NCI-H2196 treated with DMSO at 0.1 percent for 48 hours (cell line): ENCODE measurements at regions not wholly inside any gene's neighbourhood (a gene's known extent, or its start where the extent isn't known, plus 50 kb on each side); places are given as distances from the start of the nearest gene placed in this dataset.
"Not testable (repeated sequence)": the region's sequence is repeated elsewhere in the genome, so short reads cannot be mapped to it uniquely, and the experiment has no call there.

Source experiments
- DNase-seq: peaks from one replicate; lab custom pipeline; 2025; ENCODE audit not compliant: unreplicated experiment; lab: John Stamatoyannopoulos, UW

- no peak for DNase-seq
Measured at GRCh38 chr6:125586605-125587004, 162.8 kb upstream of the HEY2 start.

DNA sequence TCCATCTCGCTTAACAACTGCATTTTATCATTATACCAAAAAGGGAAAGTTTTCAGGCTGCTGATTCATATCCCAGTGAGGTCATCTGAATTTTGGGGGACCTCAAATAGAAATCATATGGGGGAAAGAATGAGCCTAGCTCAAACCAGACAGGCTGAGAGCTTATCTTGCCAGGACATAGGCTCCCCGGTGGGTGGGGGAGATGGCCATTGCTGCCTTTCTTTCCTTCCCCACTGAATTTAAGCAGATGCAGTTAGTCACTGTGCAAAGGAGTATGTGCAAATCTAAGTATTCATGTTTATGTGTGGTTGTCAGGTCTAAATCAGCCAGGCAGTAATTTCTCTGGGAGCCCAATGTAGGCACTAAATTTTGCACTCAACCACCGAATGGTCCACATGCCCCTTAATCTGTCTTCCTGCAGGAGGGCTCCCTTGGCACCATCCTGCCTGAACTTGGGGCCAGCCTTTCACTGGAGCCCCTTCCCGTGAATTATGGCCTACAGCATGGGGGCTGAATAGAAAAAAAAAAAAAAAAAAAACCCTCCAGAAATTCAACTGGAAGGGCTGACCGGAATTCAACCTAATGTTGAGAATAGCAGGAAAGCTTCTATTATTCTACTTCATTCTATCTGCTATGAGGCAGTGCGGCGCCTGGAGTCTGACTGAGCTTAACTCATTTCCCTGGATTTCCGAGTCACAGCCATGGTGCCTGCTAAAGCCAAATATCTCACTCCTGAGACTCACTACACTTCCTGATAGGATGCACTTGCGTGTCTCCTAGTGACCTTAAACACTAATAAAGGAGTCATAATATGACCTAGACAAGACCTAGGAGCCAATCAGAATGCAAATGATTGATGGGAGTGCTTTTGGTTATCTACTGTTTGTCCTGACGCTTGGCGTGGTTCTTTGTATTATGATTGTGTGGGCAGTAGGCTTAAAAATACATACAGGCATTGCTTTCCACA lies 161.5 kb upstream of the HEY2 start:
- DNase-seq, result no peak

- DNase-seq, result not testable (repeated sequence)
Measured at GRCh38 chr6:125591796-125592195, 157.6 kb upstream of the HEY2 start.

GRCh38 chr6:125593746-125594145 lies 155.7 kb upstream of the HEY2 start:
- DNase-seq, result no peak

DNA sequence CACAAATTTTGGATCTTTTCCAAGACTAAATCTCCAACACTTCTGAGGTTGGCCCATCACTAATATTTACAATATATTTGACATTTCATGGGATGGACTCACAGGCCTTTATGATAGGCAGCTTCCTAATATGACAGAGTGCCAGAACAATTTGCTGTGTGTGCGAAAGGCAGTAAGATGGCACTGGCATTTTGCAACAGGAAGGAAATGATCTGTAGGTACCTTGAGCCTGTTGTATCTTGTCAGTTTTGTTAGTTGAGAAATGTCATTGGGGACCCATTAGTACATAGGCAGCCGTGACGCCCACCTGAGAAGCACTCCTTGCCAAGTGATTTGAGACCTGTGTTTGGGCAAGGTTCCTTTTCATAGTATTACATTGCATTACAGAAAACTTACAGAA lies 153.4 kb upstream of the HEY2 start:
- DNase-seq, result no peak

GRCh38 chr6:125597411-125598253 lies 151.8 kb upstream of the HEY2 start:
- peak; percentile 39 for DNase-seq

- peak; percentile 60 for DNase-seq
Measured at GRCh38 chr6:125598422-125598821, 151.0 kb upstream of the HEY2 start.

- no peak for DNase-seq
Measured at GRCh38 chr6:125604257-125604656, 145.2 kb upstream of the HEY2 start.

DNA sequence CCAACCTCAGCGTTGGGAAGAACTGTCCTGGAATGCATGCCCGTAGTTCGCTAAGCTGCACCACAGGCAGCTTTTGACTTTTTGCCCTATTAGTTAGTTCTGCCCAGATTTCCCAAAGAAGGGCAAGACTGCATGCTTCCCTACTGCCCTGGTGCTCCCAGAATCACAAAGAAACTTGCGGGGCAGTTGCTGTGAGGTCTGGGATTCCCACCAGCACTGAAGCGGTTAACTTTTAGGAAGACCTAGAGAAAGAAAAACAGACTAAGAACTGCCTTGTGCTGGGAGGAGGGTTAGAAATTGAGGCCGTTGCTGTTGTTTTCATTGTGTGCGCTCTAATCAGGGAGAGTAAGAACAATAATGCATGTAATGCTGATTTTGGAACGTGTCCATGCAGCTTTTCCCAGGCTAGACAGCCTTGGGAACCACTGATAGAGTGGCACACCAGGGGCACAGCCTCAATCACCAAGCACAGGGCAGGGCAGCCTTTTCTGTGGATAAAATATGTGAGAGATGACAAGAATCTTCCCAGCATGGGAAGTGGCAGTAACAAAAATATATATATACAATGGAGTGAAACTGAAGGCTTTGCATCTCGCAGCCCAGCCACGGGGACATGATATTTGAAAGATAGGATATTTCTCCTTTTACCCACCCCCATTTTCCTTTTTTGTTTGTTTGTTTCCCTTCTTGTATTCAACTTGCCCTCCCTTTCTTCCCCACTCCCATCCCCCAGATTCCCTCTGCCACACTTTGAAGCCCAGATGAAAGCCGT lies 137.7 kb upstream of the HEY2 start:
- no peak for DNase-seq

DNA sequence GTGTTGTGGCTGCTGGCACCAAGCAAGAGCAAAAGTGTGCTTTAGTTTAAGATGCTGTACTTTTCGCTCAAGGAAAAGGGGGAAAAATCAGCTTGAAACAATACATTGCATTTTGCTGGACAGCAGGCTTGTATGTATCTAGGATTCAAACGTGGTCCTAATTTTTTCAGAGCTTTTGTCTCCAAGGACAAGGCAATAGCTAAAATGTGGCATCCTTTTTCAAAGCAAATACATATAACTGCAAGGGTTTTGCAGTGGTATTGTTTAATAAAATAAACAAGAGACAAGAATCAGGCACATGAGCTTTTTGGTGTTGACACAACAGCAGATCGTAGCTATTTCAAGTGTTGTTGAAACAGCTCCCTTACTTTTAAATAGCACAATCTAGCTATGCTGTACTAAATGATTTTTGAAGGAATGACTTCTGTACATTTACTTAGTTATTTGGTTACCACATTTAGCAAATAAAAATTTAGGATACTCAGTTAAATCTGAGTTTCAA lies 137.0 kb upstream of the HEY2 start:
- peak; percentile 48 for DNase-seq

GRCh38 chr6:125618629-125619028 lies 130.8 kb upstream of the HEY2 start:
- DNase-seq, result no peak

DNA sequence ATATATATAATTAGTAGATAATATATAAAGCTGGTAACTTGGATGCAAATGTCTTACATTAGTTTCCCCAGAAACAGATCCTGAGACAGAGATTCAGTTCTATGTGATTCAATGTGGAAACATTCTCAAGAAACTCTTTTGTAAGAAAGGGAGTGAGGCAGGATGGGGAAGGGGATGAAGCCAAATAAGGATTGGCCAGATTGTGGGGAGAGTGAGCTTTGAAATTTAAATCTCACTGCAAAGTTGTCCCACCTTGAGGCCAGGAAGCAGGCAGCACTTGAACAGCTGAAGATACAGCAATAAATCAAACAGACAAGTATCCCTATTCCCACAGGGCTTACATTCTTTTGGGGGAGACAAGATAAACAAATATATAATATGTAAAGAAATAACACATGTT lies 126.3 kb upstream of the HEY2 start:
- no peak for DNase-seq

DNA sequence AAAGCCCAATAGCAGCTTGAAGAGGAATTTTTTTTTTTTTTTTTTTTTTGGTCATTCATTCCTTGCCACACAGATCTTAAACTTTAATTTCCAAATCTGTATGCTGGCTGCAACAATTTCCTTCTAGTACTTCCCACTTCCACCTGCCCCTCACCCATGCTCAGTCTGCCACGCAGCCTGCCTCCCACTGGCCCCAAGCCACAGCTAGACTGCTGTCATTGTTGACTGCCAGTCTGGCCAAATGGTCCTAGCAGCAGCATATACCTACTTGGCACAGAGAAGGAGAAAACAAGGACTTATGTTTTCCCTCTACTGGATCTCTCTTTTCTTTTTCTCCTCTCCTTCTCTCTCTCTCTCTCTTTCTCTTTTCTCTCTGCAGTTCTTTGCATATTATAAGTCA lies 118.3 kb upstream of the HEY2 start:
- DNase-seq, result no peak

DNA sequence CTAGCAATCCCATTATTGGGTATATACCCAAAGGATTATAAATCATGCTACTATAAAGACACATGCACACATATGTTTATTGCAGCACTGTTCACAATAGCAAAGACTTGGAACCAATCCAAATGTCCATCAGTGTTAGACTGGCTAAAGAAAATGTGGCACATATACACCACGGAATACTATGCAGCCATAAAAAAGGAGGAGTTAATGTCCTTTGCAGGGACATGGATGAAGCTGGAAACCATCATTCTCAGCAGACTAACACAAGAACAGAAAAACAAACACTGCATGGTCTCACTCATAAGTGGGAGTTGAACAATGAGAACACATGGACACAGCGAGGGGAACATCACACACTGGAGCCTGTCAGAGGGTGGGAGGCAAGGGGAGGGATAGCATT lies 113.4 kb upstream of the HEY2 start:
- DNase-seq, result not testable (repeated sequence)

DNA sequence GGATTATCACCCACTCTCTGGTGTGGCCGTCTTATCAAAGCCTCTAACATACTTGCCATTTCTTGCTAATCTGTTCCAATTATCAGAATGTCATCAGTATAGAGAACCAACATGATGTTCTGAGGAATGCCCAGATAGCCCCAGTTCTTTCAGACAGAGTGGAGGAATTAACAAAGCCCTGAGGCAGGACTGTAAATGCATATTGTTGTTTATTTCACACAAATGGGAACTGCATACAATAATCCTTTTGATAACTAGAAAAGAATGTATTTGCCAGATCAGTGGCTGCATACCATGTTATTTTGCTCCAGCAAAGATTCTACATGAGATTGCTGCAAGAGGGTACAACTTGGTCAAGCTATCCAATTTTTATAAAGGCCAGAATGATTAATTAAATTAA lies 112.8 kb upstream of the HEY2 start:
- no peak for DNase-seq

GRCh38 chr6:125637207-125637606 lies 112.2 kb upstream of the HEY2 start:
- no peak for DNase-seq

GRCh38 chr6:125639466-125640020 lies 109.9 kb upstream of the HEY2 start:
- DNase-seq, result no peak

DNA sequence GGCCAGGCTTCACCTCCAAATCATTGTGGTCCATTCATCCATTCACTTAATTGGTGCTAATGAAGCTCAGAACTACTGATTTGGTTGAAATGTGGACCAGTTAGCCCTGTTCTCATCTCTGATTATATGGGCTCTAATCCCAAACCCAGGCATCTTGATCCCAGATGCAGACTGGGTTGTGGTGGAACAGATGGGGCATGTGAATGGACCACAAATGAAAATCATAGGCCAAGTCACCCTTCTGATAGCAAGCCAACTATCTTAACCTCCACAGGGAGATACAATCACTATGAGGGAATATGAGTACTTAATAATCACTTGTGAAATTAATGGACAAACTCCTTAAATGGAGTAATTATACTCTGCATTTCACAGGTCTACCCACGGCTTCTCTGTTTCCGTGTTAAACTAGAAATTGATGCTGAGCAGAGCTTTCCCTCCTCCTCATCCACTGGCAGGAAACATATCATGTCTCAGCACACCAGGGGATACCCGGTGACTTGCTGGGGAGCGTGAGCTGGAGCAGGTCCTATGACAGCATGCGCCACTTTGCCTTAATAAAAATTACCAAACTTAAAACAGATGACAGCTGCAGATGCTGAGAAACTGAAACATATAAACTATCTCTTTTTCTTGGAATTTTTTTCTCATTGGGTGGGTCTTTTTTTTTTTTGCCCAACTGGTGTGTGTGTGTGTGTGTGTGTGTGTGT lies 108.8 kb upstream of the HEY2 start:
- DNase-seq, result no peak

DNA sequence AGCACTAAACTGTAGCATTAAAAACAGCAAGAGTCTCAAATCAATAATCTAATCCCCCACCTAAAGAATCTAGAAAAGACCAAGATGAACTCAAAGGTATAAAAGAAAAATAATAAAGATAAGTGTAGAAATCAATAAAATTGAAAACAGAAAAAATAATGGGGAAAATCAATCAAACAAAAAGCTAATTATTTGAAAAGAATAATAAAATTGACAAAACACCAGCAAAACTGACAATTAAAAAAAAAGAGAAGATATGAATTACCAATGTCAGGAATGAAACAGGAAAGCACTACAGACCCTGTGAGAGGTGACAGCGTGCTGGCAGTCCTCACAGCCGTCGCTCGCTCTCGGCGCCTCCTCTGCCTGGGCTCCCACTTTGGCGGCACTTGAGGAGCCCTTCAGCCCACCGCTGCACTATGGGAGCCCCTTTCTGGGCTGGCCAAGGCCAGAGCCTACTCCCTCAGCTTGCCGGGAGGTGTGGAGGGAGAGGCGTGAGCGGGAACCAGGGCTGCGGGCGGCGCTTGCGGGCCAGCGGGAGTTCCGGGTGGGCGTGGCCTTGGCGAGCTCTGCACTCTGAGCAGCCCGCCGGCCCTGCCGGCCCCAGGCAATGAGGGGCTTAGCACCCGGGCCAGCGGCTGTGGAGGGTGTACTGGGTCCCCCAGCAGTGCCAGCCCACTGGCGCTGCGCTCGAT lies 105.3 kb upstream of the HEY2 start:
- not testable (repeated sequence) for DNase-seq
